HCT116 (cell line): ENCODE measurements at regions not wholly inside any gene's neighbourhood (a gene's known extent, or its start where the extent isn't known, plus 50 kb on each side); places are given as distances from the start of the nearest gene placed in this dataset.

Experiments used
- ATAC-seq: fragments of 200-7000 bp; cut with Tn5 transposase; 2 replicates; pipeline ENCODE4 v1.9.1; 2020; ENCODE audit warnings: mild to moderate bottlenecking, moderate library complexity
- BruUV-seq: library from RNA; stranded (reverse); fragments of 400-500 nt; replicated peaks from 2 replicates; lab custom pipeline; 2021; lab: Mats Ljungman, UMichigan
- CTCF ChIA-PET: fragments of 300-600 bp; sonication (Branson Sonifier 250); formaldehyde crosslinking; loops from one replicate; lab custom pipeline; 2021; ENCODE audit warnings: antibody characterized with exemption; lab: Charles Lee
- POLR2A ChIA-PET: fragments of 300-600, 350-600 bp; sonication (Branson Sonifier 250); formaldehyde crosslinking; loops from one replicate; lab custom pipeline; 2021; ENCODE audit warnings: antibody characterized with exemption; lab: Charles Lee
- RAD21 ChIA-PET, 2 experiments: fragments of 300-600 bp; sonication (Branson Sonifier 250); formaldehyde crosslinking; loops; one replicate each; lab custom pipeline; 2023; ENCODE audit warnings: low total read pairs in 2 of 2; ENCODE audit not compliant: uncharacterized antibody in 2 of 2, unreplicated experiment in 2 of 2, low non-redundant PET in 1 of 2; lab: Charles Lee
- DNase-seq: peaks from one replicate; pipeline ENCODE4 v3.0.0-alpha.2; 2010; ENCODE audit warnings: low read depth, low spot score
- H2AFZ ChIP-seq: fragments of 200-600 bp; shearing (Covaris generic), sonication (generic); 2 replicates; pipeline ENCODE4 v1.6.1; 2017; ENCODE audit warnings: low read depth, mixed run types, mixed read lengths, antibody characterized with exemption, low read length; ENCODE audit not compliant: poor library complexity, severe bottlenecking
- H3K27ac ChIP-seq: 2 replicates; pipeline ENCODE4 v1.5.1; 2012; ENCODE audit warnings: low read depth, low read length
- H3K27me3 ChIP-seq: fragments of 200-600 bp; sonication (generic); 2 replicates; pipeline ENCODE4 v1.6.1; 2016; ENCODE audit warnings: mixed run types, low read length, mixed read lengths; ENCODE audit not compliant: insufficient read depth
- H3K36me3 ChIP-seq, 2 experiments: fragments of 200-500 bp in 1 of 2; fragments of 200-600 bp in 1 of 2; sonication (Bioruptor generic) in 1 of 2; sonication (generic) in 1 of 2; 2 replicates each; pipeline versions ENCODE4 v1.5.1 to v1.6.1; 2014 to 2016; ENCODE audit warnings: low read length in 2 of 2, inconsistent platforms in 1 of 2, mixed read lengths in 1 of 2, mixed run types in 1 of 2; ENCODE audit not compliant: insufficient read depth in 2 of 2, control insufficient read depth in 1 of 2
- H3K4me1 ChIP-seq, 2 experiments: fragments of 200-600 bp in 1 of 2; sonication (generic) in 1 of 2; 2 replicates each; pipeline versions ENCODE4 v1.5.1 to v1.6.1; 2012 to 2017; ENCODE audit warnings: low read length in 2 of 2, inconsistent platforms in 1 of 2, mild to moderate bottlenecking in 1 of 2, mixed read lengths in 1 of 2, mixed run types in 1 of 2, moderate library complexity in 1 of 2; ENCODE audit not compliant: insufficient read depth in 2 of 2, control insufficient read depth in 1 of 2
- H3K4me2 ChIP-seq: fragments of 200-600 bp; sonication (generic); 2 replicates; pipeline ENCODE4 v1.6.1; 2017; ENCODE audit warnings: mixed run types, low read length, mixed read lengths
- H3K4me3 ChIP-seq, 2 experiments: fragments of 200-600 bp in 1 of 2; sonication (generic) in 1 of 2; replicated peaks in 1 of 2; 2 replicates each; pipeline ENCODE4 v1.5.1; 2011 to 2016; ENCODE audit warnings: low read length in 2 of 2, control low read depth in 1 of 2, low read depth in 1 of 2, mild to moderate bottlenecking in 1 of 2, mixed read lengths in 1 of 2, mixed run types in 1 of 2
- H3K79me2 ChIP-seq: fragments of 200-600 bp; sonication (generic); 2 replicates; pipeline ENCODE4 v1.6.1; 2017; ENCODE audit warnings: mild to moderate bottlenecking, mixed run types, low read length, moderate library complexity, mixed read lengths; ENCODE audit not compliant: insufficient read depth
- H3K9ac ChIP-seq: fragments of 200-600 bp; sonication (generic); 2 replicates; pipeline ENCODE4 v1.6.1; 2016; ENCODE audit warnings: low read length, mixed read lengths
- H3K9me2 ChIP-seq: fragments of 200-600 bp; sonication (generic), shearing (Covaris generic); 2 replicates; pipeline ENCODE4 v1.6.1; 2017; ENCODE audit warnings: mixed run types, mild to moderate bottlenecking, moderate library complexity; ENCODE audit not compliant: insufficient read depth
- H3K9me3 ChIP-seq, 2 experiments: fragments of 200-500 bp in 1 of 2; fragments of 200-600 bp in 1 of 2; sonication (Bioruptor generic) in 1 of 2; sonication (generic) in 1 of 2; 2 replicates each; pipeline ENCODE4 v1.6.1; 2014 to 2017; ENCODE audit warnings: low read length in 2 of 2, mixed read lengths in 2 of 2, inconsistent platforms in 1 of 2, low read depth in 1 of 2, mild to moderate bottlenecking in 1 of 2, mixed run types in 1 of 2, moderate library complexity in 1 of 2; ENCODE audit not compliant: control insufficient read depth in 1 of 2, insufficient read depth in 1 of 2
- H4K20me1 ChIP-seq: fragments of 200-600 bp; sonication (generic), shearing (Covaris generic); 2 replicates; pipeline ENCODE4 v1.6.1; 2017; ENCODE audit warnings: mixed run types, mild to moderate bottlenecking, moderate library complexity; ENCODE audit not compliant: insufficient read depth
- CBX3 ChIP-seq: IDR thresholded peaks from 2 replicates; pipeline ENCODE4 v1.6.1; 2012; ENCODE audit warnings: low read depth
- CEBPB ChIP-seq: IDR thresholded peaks from 2 replicates; pipeline ENCODE4 v1.6.1; 2012; ENCODE audit warnings: low read depth
- JUND ChIP-seq: IDR thresholded peaks from 2 replicates; pipeline ENCODE4 v1.6.1; 2012
- SIN3A ChIP-seq: IDR thresholded peaks from 2 replicates; pipeline ENCODE4 v1.6.1; 2012; ENCODE audit warnings: low read depth
- TCF7L2 ChIP-seq: IDR thresholded peaks from 2 replicates; pipeline ENCODE4 v1.7.0; 2011; ENCODE audit warnings: borderline replicate concordance, inconsistent platforms; ENCODE audit not compliant: insufficient read depth, insufficient read length; ENCODE audit errors: extremely low read depth
- YY1 ChIP-seq: IDR thresholded peaks from 2 replicates; pipeline ENCODE4 v1.6.1; 2011; ENCODE audit warnings: low read length, low read depth, moderate library complexity, mild to moderate bottlenecking; ENCODE audit not compliant: insufficient replicate concordance; ENCODE audit errors: extremely low read depth
- ZFX ChIP-seq: fragments of 450-650 bp; IDR thresholded peaks from 2 replicates; pipeline ENCODE4 v1.6.1; 2017
- intact Hi-C: fragments of 100-400 bp; cut with micrococcal nuclease; formaldehyde crosslinking; loops from 2 replicates; pipeline ENCODE4 v1.10.0; 2022
- TF ChIP-seq, protein P1 (sequence below): IDR thresholded peaks from 2 replicates; pipeline ENCODE4 v1.6.1; 2012; ENCODE audit warnings: low read depth
- TF ChIP-seq, protein P2 (sequence below): IDR thresholded peaks from 2 replicates; pipeline ENCODE4 v1.6.1; 2012

DNA sequence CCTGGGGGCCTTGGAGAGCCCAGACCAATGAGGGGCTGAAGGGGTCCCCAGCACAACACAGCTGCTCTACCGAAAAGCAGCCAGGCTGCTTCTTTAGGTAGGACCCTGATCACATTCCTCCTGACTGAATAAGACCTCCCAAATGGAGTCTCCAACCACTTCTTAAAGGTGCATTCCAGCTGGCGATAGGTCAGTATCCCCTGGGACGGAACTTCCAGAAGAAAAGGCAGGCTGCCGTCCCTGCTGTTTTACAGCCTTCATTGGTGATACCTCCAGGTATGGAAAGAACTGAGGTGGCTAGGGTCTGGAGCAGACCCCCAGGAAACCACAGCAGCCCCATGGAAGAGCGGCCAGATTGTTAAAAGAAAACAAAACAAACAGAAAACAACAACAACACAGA, 340.6 kb downstream of the BTG1 start:
- CTCF ChIA-PET: no interaction called here
- POLR2A ChIA-PET: no interaction called here
- Histone ChIP-seq H3K9ac (no peak overlapping the region), H4K20me1 (no peaks in the 10 kb centered on the region), H3K9me3 (no peaks in the 10 kb centered on the region), H3K4me2 (peak overlapping the region; percentile 67), H3K27ac (no peak overlapping the region), H3K4me3 (peak overlapping the region in 1 of 2 experiments; percentile 15; a peak in 1 of 4 replicates), H3K27me3 (no peaks in the 10 kb centered on the region), H3K36me3 (no peaks in the 10 kb centered on the region), H2AFZ (no peak overlapping the region), H3K9me2 (no peaks in the 10 kb centered on the region), H3K79me2 (no peaks in the 10 kb centered on the region), H3K4me1 (peaks cover 7 to 19% of the 10 kb centered on the region in 2 experiments; a peak in 3 of 4 replicates)
- RAD21 ChIA-PET: no interaction called here
- TF ChIP-seq SIN3A (no peak), ZFX (no peak), CEBPB (no peak), CBX3 (no peak), YY1 (no peak), TCF7L2 (no peak), JUND (no peak)
- TF ChIP-seq, protein P1, sequence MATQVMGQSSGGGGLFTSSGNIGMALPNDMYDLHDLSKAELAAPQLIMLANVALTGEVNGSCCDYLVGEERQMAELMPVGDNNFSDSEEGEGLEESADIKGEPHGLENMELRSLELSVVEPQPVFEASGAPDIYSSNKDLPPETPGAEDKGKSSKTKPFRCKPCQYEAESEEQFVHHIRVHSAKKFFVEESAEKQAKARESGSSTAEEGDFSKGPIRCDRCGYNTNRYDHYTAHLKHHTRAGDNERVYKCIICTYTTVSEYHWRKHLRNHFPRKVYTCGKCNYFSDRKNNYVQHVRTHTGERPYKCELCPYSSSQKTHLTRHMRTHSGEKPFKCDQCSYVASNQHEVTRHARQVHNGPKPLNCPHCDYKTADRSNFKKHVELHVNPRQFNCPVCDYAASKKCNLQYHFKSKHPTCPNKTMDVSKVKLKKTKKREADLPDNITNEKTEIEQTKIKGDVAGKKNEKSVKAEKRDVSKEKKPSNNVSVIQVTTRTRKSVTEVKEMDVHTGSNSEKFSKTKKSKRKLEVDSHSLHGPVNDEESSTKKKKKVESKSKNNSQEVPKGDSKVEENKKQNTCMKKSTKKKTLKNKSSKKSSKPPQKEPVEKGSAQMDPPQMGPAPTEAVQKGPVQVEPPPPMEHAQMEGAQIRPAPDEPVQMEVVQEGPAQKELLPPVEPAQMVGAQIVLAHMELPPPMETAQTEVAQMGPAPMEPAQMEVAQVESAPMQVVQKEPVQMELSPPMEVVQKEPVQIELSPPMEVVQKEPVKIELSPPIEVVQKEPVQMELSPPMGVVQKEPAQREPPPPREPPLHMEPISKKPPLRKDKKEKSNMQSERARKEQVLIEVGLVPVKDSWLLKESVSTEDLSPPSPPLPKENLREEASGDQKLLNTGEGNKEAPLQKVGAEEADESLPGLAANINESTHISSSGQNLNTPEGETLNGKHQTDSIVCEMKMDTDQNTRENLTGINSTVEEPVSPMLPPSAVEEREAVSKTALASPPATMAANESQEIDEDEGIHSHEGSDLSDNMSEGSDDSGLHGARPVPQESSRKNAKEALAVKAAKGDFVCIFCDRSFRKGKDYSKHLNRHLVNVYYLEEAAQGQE: no peak
- TF ChIP-seq, protein P2, sequence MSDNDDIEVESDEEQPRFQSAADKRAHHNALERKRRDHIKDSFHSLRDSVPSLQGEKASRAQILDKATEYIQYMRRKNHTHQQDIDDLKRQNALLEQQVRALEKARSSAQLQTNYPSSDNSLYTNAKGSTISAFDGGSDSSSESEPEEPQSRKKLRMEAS: no peak
- ATAC-seq (peak; percentile 37), DNase-seq (no peak)
- no TSS peak for BruUV-seq
- intact Hi-C loops: no loop called here
